Activated CD4-positive, alpha-beta T cell treated with anti-CD3 and anti-CD28 coated beads, Interleukin-2, amount 10 ng/mL, durations not matched to agents 7 days and 5 days (primary cell): ENCODE measurements at regions not wholly inside any gene's neighbourhood (a gene's known extent, or its start where the extent isn't known, plus 50 kb on each side); places are given as distances from the start of the nearest gene placed in this dataset.

Experiments
- CTCF ChIA-PET: fragments of 350-600 bp; sonication (Branson Sonifier 250); formaldehyde crosslinking; loops from one replicate; lab custom pipeline; 2021; ENCODE audit warnings: antibody characterized with exemption; lab: Charles Lee
- POLR2A ChIA-PET: fragments of 350-600 bp; sonication (Branson Sonifier 250); formaldehyde crosslinking; loops from one replicate; lab custom pipeline; 2021; ENCODE audit warnings: antibody characterized with exemption; lab: Charles Lee
- DNase-seq: peaks from one replicate; pipeline ENCODE4 v3.0.0-alpha.2; 2020
- H3K27ac Mint-ChIP-seq: one replicate; pipeline ENCODE4 v1.8.0; 2021; ENCODE audit warnings: mild to moderate bottlenecking, moderate library complexity, mixed read lengths
- H3K27me3 Mint-ChIP-seq: one replicate; pipeline ENCODE4 v1.8.0; 2021; ENCODE audit warnings: mixed read lengths
- H3K36me3 Mint-ChIP-seq: one replicate; pipeline ENCODE4 v1.8.0; 2021; ENCODE audit warnings: low read depth, mixed read lengths
- H3K4me1 Mint-ChIP-seq: one replicate; pipeline ENCODE4 v1.8.0; 2021; ENCODE audit warnings: mixed read lengths
- H3K4me3 Mint-ChIP-seq: one replicate; pipeline ENCODE4 v1.8.0; 2021; ENCODE audit warnings: mild to moderate bottlenecking, moderate library complexity, mixed read lengths
- H3K9me3 Mint-ChIP-seq: one replicate; pipeline ENCODE4 v1.8.0; 2021; ENCODE audit warnings: mixed read lengths

DNA sequence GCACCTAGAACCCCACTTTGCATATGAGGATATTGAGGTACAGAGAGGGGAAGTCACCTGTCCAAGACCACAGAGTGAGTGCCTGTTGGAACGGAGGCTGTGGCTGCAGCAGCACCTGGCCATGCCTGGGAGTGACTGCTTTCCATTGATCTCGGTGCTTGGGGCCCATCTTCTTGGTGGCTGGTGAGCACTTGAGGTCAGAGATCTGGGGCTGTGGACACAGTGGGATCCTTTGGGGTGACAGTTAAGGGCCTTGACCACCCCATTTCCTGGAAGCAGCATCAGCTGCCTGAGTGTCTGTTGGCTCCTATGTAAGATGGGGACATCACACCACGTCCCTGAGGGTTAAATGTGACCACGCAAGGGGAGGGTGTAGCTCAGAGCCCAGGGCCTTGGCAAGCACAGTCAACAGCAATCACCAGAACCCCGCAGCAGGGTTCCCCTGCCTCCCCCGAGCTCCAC lies 111.7 kb downstream of the IRF8 start:
- Mint-ChIP-seq H3K9me3 (peaks cover 7% of the 10 kb centered on the region), H3K27ac (no peak overlapping the region), H3K4me1 (peaks cover 17% of the 10 kb centered on the region), H3K36me3 (no peaks in the 10 kb centered on the region), H3K4me3 (no peak overlapping the region), H3K27me3 (peaks cover 7% of the 10 kb centered on the region)
- CTCF ChIA-PET = interaction anchor here (0.7 to 1.3 kb wide), 3 partner anchors 14 to 189 kb away, joined by 3 read pairs; no protein-coding TSS in a partner anchor
- DNase-seq = no peak
- POLR2A ChIA-PET = no interaction called here

DNA sequence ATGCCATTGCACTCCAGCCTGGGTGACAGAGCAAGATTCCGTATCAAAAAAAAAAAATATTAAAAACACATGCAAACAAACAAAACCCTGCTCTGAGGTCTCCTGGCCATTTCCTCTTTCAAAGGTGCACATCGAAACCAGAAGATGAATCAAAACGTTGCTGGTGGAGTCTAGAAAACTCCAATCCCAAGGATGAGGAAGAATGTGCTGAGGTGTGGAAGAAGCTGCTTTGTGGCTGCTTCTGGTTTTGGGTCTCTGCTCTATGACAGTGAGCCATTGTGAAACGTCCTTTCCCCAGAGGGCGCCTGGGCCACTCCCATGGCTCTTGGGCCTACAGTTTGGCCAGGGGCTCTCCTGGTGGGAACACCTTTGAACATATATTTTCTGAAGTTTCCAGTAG lies 112.6 kb downstream of the IRF8 start:
- ChIA-PET CTCF (interaction anchor here (0.7 to 2.8 kb wide), 3 partner anchors 14 to 190 kb away, joined by 3 to 10 read pairs (median 3); no protein-coding TSS in a partner anchor), POLR2A (no interaction called here)
- peaks cover 17% of the 10 kb centered on the region for H3K4me1 Mint-ChIP-seq
- H3K27ac Mint-ChIP-seq = no peak overlapping the region
- no peak for DNase-seq
- H3K27me3 Mint-ChIP-seq = peaks cover 2% of the 10 kb centered on the region
- no peaks in the 10 kb centered on the region for H3K36me3 Mint-ChIP-seq
- peaks cover 7% of the 10 kb centered on the region for H3K9me3 Mint-ChIP-seq
- no peak overlapping the region for H3K4me3 Mint-ChIP-seq

DNA sequence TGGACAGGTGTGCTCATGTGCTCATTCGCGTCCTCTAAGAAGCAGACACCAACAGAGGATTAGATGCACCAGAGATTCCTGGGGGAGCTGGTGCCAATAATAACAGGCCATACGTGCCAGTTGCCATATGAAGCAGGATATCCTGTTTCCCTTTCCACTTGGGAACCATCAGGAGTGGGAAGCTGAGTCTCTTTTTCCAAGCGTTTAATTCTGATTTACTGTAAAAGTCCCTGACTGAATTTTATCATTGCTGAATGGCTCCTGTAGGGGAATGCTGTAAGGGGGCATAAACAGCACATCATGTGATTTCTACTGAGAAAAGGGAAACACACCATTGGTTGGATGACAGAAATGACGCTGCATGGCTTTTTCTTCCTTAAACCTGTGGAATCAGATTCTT lies 113.3 kb downstream of the IRF8 start:
- H3K4me3 Mint-ChIP-seq = no peak overlapping the region
- CTCF ChIA-PET = interaction anchor here (1.0 to 2.8 kb wide), 3 partner anchors 10 to 201 kb away, joined by 3 to 10 read pairs (median 5); no protein-coding TSS in a partner anchor
- POLR2A ChIA-PET = no interaction called here
- no peak overlapping the region for H3K27ac Mint-ChIP-seq
- DNase-seq = no peak
- H3K4me1 Mint-ChIP-seq = peaks cover 16% of the 10 kb centered on the region
- no peaks in the 10 kb centered on the region for H3K36me3 Mint-ChIP-seq
- peaks cover 5% of the 10 kb centered on the region for H3K27me3 Mint-ChIP-seq
- H3K9me3 Mint-ChIP-seq = peaks cover 7% of the 10 kb centered on the region

DNA sequence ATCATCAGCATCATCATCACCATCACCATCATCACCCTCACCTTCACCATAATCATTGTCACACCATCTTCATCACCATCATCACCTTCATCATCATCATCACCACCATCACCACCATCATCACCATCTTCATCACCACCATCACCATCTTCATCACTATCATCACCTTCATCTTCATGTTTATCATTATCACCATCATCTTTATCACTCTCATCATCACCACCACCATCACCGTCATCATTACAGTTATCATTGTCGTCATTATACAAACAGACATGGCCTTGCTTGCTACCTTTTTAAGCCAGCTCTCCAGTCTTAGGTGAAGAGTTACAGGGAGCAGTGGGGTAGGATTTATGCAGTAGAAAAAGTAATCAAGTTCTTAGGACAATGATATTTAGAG lies 114.9 kb downstream of the IRF8 start:
- CTCF ChIA-PET = interaction anchor here (1.2 to 2.8 kb wide), 3 partner anchors 193 to 199 kb away, joined by 3 to 10 read pairs (median 7); no protein-coding TSS in a partner anchor
- H3K4me1 Mint-ChIP-seq = peaks cover 5% of the 10 kb centered on the region
- DNase-seq = no peak

DNA sequence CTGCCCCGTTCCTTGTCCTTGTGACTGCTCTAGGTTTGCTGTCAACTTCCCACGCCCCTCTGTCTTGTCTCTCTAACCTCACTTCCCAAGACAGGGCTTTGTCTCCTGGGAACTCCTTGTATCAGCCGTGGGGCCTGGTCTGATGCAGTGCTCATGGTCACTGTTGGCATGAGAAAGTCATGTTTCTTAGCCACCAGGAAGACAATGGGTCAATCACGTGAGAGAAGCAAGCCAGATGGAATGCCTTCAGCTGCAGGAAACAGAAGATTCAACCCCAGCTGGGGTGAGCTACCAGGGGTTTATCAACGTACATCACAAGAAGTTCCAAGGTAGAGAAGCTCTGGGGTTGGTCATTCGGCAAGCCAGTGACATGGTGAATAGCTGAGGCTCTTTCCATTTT lies 116.6 kb downstream of the IRF8 start:
- Mint-ChIP-seq H3K36me3 (no peaks in the 10 kb centered on the region), H3K4me3 (no peak overlapping the region), H3K4me1 (no peaks in the 10 kb centered on the region), H3K27me3 (peaks cover 20% of the 10 kb centered on the region), H3K27ac (no peak overlapping the region), H3K9me3 (peaks cover 18% of the 10 kb centered on the region)
- ChIA-PET CTCF (interaction anchor here (0.5 to 2.6 kb wide), 4 partner anchors 18 to 197 kb away, joined by 3 to 27 read pairs (median 7); no protein-coding TSS in a partner anchor), POLR2A (no interaction called here)
- no peak for DNase-seq

More for the DNA sequence above, 114.9 kb downstream of the IRF8 start:
- POLR2A ChIA-PET = no interaction called here
- no peak overlapping the region for H3K27ac Mint-ChIP-seq
- H3K9me3 Mint-ChIP-seq = peaks cover 7% of the 10 kb centered on the region
- peaks cover 9% of the 10 kb centered on the region for H3K27me3 Mint-ChIP-seq
- no peaks in the 10 kb centered on the region for H3K36me3 Mint-ChIP-seq
- H3K4me3 Mint-ChIP-seq = no peak overlapping the region

DNA sequence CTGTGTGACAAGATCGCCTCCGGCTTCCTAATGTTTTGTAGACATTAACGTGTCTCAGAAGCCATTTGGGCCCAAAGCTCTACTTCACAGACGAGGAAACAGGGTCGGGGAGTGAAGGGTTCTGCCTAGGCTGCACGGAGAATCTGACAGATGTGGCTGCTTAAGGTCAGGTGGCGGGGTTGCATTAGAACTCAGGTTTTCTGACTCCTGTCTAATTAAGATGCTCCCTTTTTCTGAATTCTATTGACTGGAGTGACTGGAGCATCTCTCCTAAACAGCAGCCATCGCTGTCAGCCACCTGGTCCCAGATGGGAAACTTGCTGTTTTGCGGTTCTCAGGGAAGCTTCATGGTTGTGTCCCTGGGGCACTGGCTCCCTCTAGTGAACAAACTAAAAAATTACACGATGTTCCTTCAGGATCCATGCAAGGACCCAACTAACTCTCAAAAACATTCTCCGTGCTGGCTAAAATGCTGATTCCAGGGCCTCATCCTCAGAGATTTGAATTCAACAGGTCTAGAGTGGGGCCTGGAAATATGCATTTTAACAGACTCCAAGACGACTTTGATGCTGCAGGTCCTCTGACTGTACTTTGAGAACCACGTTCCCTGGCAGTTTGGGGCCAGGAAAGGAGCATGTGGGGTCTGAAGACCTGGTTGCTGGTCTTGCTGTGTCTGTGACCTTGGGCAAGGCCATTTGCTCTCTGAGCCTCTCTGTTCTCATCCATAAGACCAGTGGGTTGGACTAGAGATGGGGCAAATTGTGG lies 117.4 kb downstream of the IRF8 start:
- CTCF ChIA-PET = interaction anchor here (0.5 to 2.6 kb wide), 6 partner anchors 19 to 278 kb away, joined by 3 to 27 read pairs (median 4); no protein-coding TSS in a partner anchor
- H3K9me3 Mint-ChIP-seq = peaks cover 18% of the 10 kb centered on the region
- H3K27me3 Mint-ChIP-seq = peaks cover 21% of the 10 kb centered on the region
- POLR2A ChIA-PET = no interaction called here
- no peaks in the 10 kb centered on the region for H3K36me3 Mint-ChIP-seq
- H3K4me1 Mint-ChIP-seq = no peaks in the 10 kb centered on the region
- no peak overlapping the region for H3K4me3 Mint-ChIP-seq
- H3K27ac Mint-ChIP-seq = no peak overlapping the region
- peak; percentile 47 for DNase-seq

DNA sequence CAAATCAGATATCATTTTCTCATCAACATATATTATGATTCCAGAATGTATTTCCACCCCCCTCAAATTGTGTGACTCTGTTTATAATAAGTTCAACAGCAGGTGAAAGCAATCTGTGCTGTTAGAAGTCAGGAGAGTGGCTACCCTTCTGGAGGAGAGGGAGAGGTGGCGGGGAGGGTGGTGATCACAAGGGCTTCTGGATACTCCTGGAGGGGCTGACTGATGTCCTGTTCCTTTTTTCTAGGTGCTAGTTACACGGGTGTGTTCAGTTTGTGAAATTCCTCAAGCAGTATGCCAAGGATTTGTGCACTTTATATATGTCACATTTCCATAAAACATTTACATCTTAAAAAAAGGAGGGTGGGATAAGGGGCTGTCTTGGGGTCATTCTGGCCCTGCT lies 119.1 kb downstream of the IRF8 start:
- Mint-ChIP-seq H3K9me3 (peaks cover 15% of the 10 kb centered on the region), H3K36me3 (no peaks in the 10 kb centered on the region), H3K4me3 (no peak overlapping the region), H3K27me3 (peaks cover 21% of the 10 kb centered on the region), H3K27ac (no peak overlapping the region), H3K4me1 (no peaks in the 10 kb centered on the region)
- DNase-seq = no peak
- POLR2A ChIA-PET = no interaction called here
- CTCF ChIA-PET = interaction anchor here (2.6 kb wide), 1 partner anchor 197 kb away, joined by 27 read pairs; no protein-coding TSS in a partner anchor

DNA sequence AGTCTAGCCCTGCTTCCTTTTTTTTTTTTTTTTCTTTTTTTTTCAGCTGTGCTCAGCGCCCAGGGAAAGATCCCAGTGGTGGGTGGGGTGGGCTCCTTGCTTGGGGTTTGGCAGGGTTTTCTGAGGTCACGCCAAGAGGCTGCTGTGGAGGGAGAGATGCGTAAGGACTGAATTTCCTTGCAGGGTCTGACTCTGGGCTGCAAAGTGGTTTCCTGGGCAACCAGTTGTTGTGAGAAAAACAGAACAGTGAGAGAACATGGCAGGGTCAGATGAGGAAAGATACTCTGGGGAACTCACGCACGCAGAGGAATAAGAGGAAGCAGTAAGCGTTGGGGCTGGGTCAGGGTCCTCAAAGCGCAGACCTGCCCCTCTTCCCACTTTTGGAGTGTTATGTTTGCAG lies 119.5 kb downstream of the IRF8 start:
- peaks cover 17% of the 10 kb centered on the region for H3K9me3 Mint-ChIP-seq
- no peaks in the 10 kb centered on the region for H3K36me3 Mint-ChIP-seq
- H3K27ac Mint-ChIP-seq = no peak overlapping the region
- ChIA-PET POLR2A (no interaction called here), CTCF (no interaction called here)
- no peak for DNase-seq
- H3K27me3 Mint-ChIP-seq = peaks cover 24% of the 10 kb centered on the region
- no peaks in the 10 kb centered on the region for H3K4me1 Mint-ChIP-seq
- H3K4me3 Mint-ChIP-seq = no peak overlapping the region

DNA sequence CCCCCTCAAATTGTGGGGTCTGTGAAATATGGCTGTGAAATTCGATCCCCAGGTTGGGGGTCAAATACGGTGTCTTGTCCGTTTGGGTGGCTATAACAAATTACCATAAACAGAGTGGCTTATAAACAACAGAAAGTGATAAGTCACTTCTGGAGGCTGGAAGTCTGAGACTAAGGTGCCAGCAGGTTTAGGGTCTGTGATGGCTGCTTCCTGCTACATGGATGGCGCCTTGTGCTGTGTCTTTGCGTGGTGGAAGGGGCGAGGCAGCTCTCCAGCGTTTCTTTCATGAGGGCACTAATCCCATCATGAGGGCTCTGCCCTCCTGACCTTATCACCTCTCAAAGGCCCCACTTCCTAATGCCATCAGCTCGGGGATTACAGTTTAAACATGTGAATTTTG lies 120.0 kb downstream of the IRF8 start:
- no peak for DNase-seq
- Mint-ChIP-seq H3K27ac (no peak overlapping the region), H3K4me1 (no peaks in the 10 kb centered on the region), H3K27me3 (peaks cover 25% of the 10 kb centered on the region), H3K4me3 (no peak overlapping the region), H3K36me3 (no peaks in the 10 kb centered on the region), H3K9me3 (peaks cover 17% of the 10 kb centered on the region)
- POLR2A ChIA-PET = no interaction called here
- CTCF ChIA-PET = interaction anchor here (1.2 kb wide), 1 partner anchor 198 kb away, joined by 4 read pairs; no protein-coding TSS in a partner anchor

DNA sequence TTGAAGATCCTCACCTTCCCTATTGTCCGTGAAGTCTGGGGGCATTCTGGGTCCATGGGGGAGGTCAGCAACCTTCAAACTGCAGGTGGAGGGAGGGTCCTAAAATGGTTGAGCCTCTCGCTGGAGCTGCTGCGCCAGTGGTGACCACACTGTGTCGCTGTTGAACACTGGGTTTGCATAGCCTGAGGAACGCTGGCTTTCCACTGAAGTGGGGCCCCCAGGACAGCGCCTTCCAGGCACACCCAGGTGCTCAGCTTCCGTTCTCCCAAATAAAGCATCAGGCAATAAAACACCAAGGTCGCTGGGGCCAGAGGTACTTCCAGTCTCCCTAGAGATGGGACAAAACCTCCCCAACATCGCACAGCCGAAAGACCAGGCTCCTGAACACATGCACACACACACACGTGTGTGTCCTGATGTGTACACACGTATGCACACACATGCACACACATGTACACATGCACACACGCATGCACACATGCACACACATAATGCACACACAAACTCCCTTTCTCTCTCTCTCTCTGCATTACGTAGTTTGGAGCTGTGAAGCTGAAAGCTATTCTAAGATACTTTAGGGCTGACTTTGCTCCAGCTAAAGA lies 120.6 kb downstream of the IRF8 start:
- no peak overlapping the region for H3K4me3 Mint-ChIP-seq
- no peaks in the 10 kb centered on the region for H3K4me1 Mint-ChIP-seq
- peaks cover 25% of the 10 kb centered on the region for H3K27me3 Mint-ChIP-seq
- H3K36me3 Mint-ChIP-seq = no peaks in the 10 kb centered on the region
- DNase-seq = no peak
- H3K27ac Mint-ChIP-seq = no peak overlapping the region
- POLR2A ChIA-PET = no interaction called here
- peaks cover 18% of the 10 kb centered on the region for H3K9me3 Mint-ChIP-seq
- CTCF ChIA-PET = interaction anchor here (1.1 to 1.2 kb wide), 2 partner anchors 21 to 198 kb away, joined by 3 to 4 read pairs; no protein-coding TSS in a partner anchor

DNA sequence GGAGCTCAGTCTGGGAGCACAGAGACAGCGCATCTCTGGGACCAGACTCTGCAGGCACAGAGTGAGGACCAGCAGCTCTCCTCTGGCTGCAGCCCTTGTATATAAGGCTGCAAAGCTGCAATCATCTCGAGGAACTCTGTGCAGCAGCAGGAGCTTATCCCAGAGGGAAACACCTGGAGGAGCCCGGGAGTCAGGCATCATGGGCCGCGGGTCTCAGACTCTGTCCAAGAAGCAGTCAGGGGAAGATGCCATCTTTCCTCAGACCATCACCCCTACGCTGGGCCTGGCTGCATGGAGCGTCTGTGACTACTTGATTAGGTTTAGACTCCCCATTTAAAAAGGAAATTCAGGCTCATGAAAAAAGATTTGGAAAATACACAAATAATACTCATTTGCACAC lies 122.0 kb downstream of the IRF8 start:
- Mint-ChIP-seq H3K27me3 (peaks cover 25% of the 10 kb centered on the region), H3K4me3 (no peak overlapping the region), H3K9me3 (peaks cover 26% of the 10 kb centered on the region), H3K36me3 (no peaks in the 10 kb centered on the region), H3K27ac (no peak overlapping the region), H3K4me1 (no peaks in the 10 kb centered on the region)
- no peak for DNase-seq
- ChIA-PET POLR2A (no interaction called here), CTCF (interaction anchor here (0.8 to 1.1 kb wide), 2 partner anchors 20 to 200 kb away, joined by 3 to 5 read pairs; no protein-coding TSS in a partner anchor)

DNA sequence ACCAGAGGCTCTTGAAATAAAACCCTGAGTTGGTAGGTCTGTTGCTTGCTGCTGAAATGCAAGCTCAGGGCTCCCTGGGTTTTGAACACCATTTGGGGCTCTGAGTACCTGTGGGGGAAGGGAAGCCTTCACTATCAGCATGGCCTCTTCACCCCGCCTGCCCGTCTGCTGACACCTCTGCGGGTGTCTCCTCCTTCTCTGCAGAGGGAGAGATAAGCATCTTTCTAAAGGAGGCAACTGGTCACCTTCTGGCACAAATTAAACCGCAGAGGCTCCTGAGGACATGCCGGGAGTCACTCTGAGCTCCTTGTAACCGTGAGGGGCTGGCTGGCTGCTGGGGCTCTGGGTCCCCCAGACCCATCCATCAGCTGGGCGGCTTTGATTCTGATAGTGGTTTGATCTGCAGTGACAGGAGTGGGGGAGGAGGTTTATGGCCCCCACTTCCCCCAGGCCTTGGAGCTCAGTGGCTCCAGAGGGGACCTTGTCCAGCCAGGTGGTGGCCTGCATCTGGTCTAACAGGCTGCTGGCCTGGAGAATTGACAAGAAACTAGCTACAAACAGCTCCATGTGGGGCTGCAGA lies 123.5 kb downstream of the IRF8 start:
- Mint-ChIP-seq H3K4me3 (no peak overlapping the region), H3K27me3 (peaks cover 21% of the 10 kb centered on the region), H3K4me1 (no peaks in the 10 kb centered on the region), H3K27ac (no peak overlapping the region), H3K36me3 (no peaks in the 10 kb centered on the region), H3K9me3 (peaks cover 26% of the 10 kb centered on the region)
- ChIA-PET POLR2A (interaction anchor here (0.6 kb wide), 1 partner anchor 141 kb away, joined by 4 read pairs; no protein-coding TSS in a partner anchor), CTCF (interaction anchor here (1.1 to 2.3 kb wide), 2 partner anchors 51 to 201 kb away, joined by 3 to 15 read pairs; no protein-coding TSS in a partner anchor)
- no peak for DNase-seq
